ENCODE measurements at regions not wholly inside any gene's neighbourhood (a gene's known extent, or its start where the extent isn't known, plus 50 kb on each side); places are given as distances from the start of the nearest gene placed in this dataset.

DNA sequence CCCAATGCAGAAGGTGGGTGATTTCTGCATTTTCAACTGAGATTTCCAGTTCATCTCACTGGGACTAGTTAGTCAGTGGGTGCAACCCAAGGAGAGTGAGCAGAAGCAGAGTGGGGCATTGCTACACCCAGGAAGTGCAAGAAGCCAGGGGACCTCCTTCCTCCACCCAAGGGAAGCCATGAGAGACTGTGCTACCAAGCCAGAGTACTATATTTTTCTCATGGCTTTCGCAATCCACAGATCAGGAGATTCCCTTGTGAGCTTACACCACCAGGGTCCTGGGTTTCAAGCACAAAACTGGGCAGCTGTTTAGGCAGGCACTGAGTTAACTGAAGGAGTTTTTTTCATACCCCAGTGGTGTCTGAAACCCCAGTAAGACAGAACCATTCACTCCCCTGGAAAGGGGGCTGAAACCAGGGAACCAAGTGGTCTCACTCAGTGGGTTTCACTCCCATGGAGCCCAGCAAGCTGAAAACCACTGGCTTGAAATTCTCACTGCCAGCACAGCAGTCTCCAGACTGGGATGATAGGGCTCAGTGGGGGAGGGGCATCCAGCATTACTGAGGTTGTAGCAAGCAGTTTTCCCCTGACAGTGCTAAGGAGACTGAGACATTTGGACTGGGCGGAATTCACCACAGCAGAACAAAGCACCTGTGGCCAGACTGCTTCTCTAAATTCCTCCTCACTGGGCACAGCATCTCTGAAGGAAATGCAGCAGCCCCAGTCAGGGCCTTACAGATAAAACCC, 903.4 kb downstream of the TECRL start:
- H3K4me3 ChIP-seq (ENCODE audit: insufficient read depth, low read depth, low read length), result no peak overlapping the region
- no peak overlapping the region for H3K4me2 ChIP-seq (ENCODE audit: low read depth, low read length)
- no peak overlapping the region for H2AK9ac ChIP-seq (replicated peaks; ENCODE audit: low read depth, low read length, poor library complexity)
- BruUV-seq (replicated peaks), result no TSS peak
- no peak overlapping the region for H3K27ac ChIP-seq (ENCODE audit: insufficient read depth, low read length)
- dilution Hi-C loops (cut with HindIII; ENCODE audit: low sequenced_read_pairs, unreplicated experiment) (no loop called here), intact Hi-C loops (cut with micrococcal nuclease) (no loop called here), in situ Hi-C loops (cut with MboI; ENCODE audit: low sequenced_read_pairs) (no loop called here)
- no peak overlapping the region for H3K18ac ChIP-seq (ENCODE audit: low read depth, low read length)
- H3K9me1 ChIP-seq (ENCODE audit: insufficient read depth, low read length), result no peaks in the 10 kb centered on the region
- no peak overlapping the region for H3K9ac ChIP-seq (ENCODE audit: low read depth, low read length)
- ATAC-seq (ENCODE audit: low read depth), result no peak
- no peak overlapping the region for H4K91ac ChIP-seq (ENCODE audit: insufficient read depth, low read depth, low read length)
- H3K79me1 ChIP-seq (ENCODE audit: low read depth in 1 of 2, low read length in 2 of 2), result no peaks in the 10 kb centered on the region
- WGBS, 2 experiments (ENCODE audit: extremely low coverage in 2 of 2, insufficient read length in 1 of 2), result no CpG with 5 or more reads among the region's 2 CpGs
- no peak overlapping the region for H3K4ac ChIP-seq (ENCODE audit: low read depth, low read length)
- no peak overlapping the region for H2BK5ac ChIP-seq (ENCODE audit: low read depth, low read length, poor library complexity, severe bottlenecking)
- POLR2A ChIA-PET (ENCODE audit: unreplicated experiment), result no interaction called here
- H2AK5ac ChIP-seq (ENCODE audit: low read depth, low read length), result no peak overlapping the region
- TF ChIP-seq RCOR1 (IDR thresholded peaks at IDR 0.05; ENCODE audit: insufficient replicate concordance, low read length), result no peak
- no peak for TF ChIP-seq FOS (IDR thresholded peaks at IDR 0.05; ENCODE audit: low read depth, low read length)
- TF ChIP-seq RAD21 (IDR thresholded peaks at IDR 0.05; ENCODE audit: low read length), result no peak
- TF ChIP-seq BHLHE40 (IDR thresholded peaks at IDR 0.05; ENCODE audit: low read depth, low read length), result no peak
- TF ChIP-seq MAFK (IDR thresholded peaks at IDR 0.05; ENCODE audit: low read depth, low read length), result no peak
- TF ChIP-seq, protein P1, sequence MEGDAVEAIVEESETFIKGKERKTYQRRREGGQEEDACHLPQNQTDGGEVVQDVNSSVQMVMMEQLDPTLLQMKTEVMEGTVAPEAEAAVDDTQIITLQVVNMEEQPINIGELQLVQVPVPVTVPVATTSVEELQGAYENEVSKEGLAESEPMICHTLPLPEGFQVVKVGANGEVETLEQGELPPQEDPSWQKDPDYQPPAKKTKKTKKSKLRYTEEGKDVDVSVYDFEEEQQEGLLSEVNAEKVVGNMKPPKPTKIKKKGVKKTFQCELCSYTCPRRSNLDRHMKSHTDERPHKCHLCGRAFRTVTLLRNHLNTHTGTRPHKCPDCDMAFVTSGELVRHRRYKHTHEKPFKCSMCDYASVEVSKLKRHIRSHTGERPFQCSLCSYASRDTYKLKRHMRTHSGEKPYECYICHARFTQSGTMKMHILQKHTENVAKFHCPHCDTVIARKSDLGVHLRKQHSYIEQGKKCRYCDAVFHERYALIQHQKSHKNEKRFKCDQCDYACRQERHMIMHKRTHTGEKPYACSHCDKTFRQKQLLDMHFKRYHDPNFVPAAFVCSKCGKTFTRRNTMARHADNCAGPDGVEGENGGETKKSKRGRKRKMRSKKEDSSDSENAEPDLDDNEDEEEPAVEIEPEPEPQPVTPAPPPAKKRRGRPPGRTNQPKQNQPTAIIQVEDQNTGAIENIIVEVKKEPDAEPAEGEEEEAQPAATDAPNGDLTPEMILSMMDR (conservative IDR thresholded peaks at IDR 0.05; ENCODE audit: low read depth, low read length), result no peak
- TF ChIP-seq NFE2L2 (IDR thresholded peaks at IDR 0.05; ENCODE audit: low read depth, low read length), result no peak
- no peak for TF ChIP-seq CHD1 (IDR thresholded peaks at IDR 0.05; ENCODE audit: low read depth, low read length)
- no peak for TF ChIP-seq RFX5 (IDR thresholded peaks at IDR 0.05; ENCODE audit: low read depth, low read length)
- no peak for TF ChIP-seq POLR2A (IDR thresholded peaks at IDR 0.05; ENCODE audit: low read depth, low read length)
- no peak for TF ChIP-seq ELK1 (IDR thresholded peaks at IDR 0.05; ENCODE audit: borderline replicate concordance, low read depth, low read length)
- TF ChIP-seq, protein P2, sequence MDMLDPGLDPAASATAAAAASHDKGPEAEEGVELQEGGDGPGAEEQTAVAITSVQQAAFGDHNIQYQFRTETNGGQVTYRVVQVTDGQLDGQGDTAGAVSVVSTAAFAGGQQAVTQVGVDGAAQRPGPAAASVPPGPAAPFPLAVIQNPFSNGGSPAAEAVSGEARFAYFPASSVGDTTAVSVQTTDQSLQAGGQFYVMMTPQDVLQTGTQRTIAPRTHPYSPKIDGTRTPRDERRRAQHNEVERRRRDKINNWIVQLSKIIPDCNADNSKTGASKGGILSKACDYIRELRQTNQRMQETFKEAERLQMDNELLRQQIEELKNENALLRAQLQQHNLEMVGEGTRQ (IDR thresholded peaks at IDR 0.05; ENCODE audit: low read depth, low read length), result no peak
- no peak for TF ChIP-seq CEBPB (IDR thresholded peaks at IDR 0.05; ENCODE audit: low read depth, low read length)
- no peak for TF ChIP-seq MAZ (IDR thresholded peaks at IDR 0.05; ENCODE audit: borderline replicate concordance, low read depth, low read length)
- no peak for TF ChIP-seq SMC3 (IDR thresholded peaks at IDR 0.05; ENCODE audit: low read depth, low read length)
- no peak overlapping the region for H4K8ac ChIP-seq (ENCODE audit: low read depth in 2 of 2, low read length in 2 of 2)
- no peak overlapping the region for H2AFZ ChIP-seq (replicated peaks; ENCODE audit: low read length, poor library complexity)
- CTCF ChIA-PET, result no interaction called here
- H3K9me3 ChIP-seq (ENCODE audit: control insufficient read depth, insufficient read depth, low read length), result peaks cover 3% of the 10 kb centered on the region; the same call in 1 of the 2 replicates
- H3K4me1 ChIP-seq (ENCODE audit: control insufficient read depth, insufficient read depth, low read length), result no peaks in the 10 kb centered on the region
- no peak overlapping the region for H2BK15ac ChIP-seq (ENCODE audit: low read depth, low read length)
- H4K5ac ChIP-seq (ENCODE audit: low read depth, low read length), result no peak overlapping the region
- no peak overlapping the region for H3K23ac ChIP-seq (ENCODE audit: low read depth, low read length)
- no peak overlapping the region for H2BK120ac ChIP-seq (ENCODE audit: low read depth, low read length)
- H4K20me1 ChIP-seq (ENCODE audit: insufficient read depth, low read length), result no peaks in the 10 kb centered on the region
- no peak overlapping the region for H3K56ac ChIP-seq (ENCODE audit: extremely low read depth, insufficient read depth, low read length)
- H2BK20ac ChIP-seq (ENCODE audit: low read depth, low read length), result no peak overlapping the region
- H3K14ac ChIP-seq (replicated peaks; ENCODE audit: low read depth, low read length), result no peak overlapping the region
- DNase-seq, result no peak
- no peaks in the 10 kb centered on the region for H3K36me3 ChIP-seq (ENCODE audit: control insufficient read depth, insufficient read depth, low read length)
- H3K27me3 ChIP-seq (ENCODE audit: control insufficient read depth, insufficient read depth, low read length), result no peaks in the 10 kb centered on the region

All from IMR-90 (cell line).